BLaER1 (cell line): ENCODE measurements at regions not wholly inside any gene's neighbourhood (a gene's known extent, or its start where the extent isn't known, plus 50 kb on each side); places are given as distances from the start of the nearest gene placed in this dataset.
A peak's percentile ranks its signal among the peaks of the same experiment; 100 is the strongest.
"Not testable (repeated sequence)": the region's sequence is repeated elsewhere in the genome, so short reads cannot be mapped to it uniquely, and the experiment has no call there.

ENCODE experiments used
- H3K27ac ChIP-seq: shearing (Covaris generic); formaldehyde crosslinking; 2 replicates; pipeline ENCODE4 v1.8.1; 2022
- H3K27me3 ChIP-seq: shearing (Covaris generic); formaldehyde crosslinking; 2 replicates; pipeline ENCODE4 v1.8.1; 2022
- H3K36me3 ChIP-seq: shearing (Covaris generic); formaldehyde crosslinking; 2 replicates; pipeline ENCODE4 v1.8.1; 2022
- H3K4me1 ChIP-seq: shearing (Covaris generic); formaldehyde crosslinking; 2 replicates; pipeline ENCODE4 v1.8.1; 2022
- H3K4me2 ChIP-seq: shearing (Covaris generic); formaldehyde crosslinking; 2 replicates; pipeline ENCODE4 v1.8.1; 2022
- H3K4me3 ChIP-seq: shearing (Covaris generic); formaldehyde crosslinking; 2 replicates; pipeline ENCODE4 v1.8.1; 2022
- H3K9ac ChIP-seq: shearing (Covaris generic); formaldehyde crosslinking; 2 replicates; pipeline ENCODE4 v1.8.1; 2022
- H3K9me3 ChIP-seq: shearing (Covaris generic); formaldehyde crosslinking; 2 replicates; pipeline ENCODE4 v1.8.1; 2022
- H4K20me1 ChIP-seq: shearing (Covaris generic); formaldehyde crosslinking; 2 replicates; pipeline ENCODE4 v1.8.1; 2022
- Cebpa-rat ChIP-seq: shearing (Covaris generic); IDR thresholded peaks from 2 replicates; pipeline ENCODE4 v1.8.1; 2022

DNA sequence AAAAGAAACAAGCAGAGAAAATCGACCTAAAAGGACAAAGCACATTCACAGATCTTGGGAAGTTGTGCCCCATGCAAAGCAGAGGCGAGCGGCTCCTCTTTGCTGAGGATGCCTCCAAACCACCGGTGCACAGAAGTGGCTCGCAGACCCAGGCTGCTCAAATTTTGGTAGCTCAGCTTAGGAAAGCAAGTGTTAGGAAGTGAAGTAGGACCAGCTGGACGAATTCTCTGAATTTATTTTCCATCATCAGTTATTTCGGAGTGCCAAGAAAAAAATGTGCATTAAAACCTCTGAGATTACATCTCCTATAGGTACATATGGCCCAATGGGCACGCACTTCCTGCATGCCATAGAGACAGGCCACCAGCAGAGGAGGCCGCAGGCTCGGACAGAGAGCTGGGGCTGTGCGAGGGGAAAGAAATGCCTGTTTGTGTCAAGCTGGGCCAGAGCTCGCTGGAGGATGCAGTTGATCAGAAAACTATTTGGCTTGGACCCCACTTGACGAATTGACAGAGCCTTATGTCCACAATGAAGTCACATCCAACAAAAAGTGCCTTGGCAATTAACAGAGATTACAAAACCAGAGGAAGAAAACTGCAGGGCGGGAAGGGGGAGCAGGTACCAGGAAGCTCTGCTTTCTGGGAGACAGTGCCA is 122.3 kb upstream of the LYZL2 start:
- Histone ChIP-seq H4K20me1 (no peaks in the 10 kb centered on the region), H3K9me3 (no peaks in the 10 kb centered on the region), H3K27ac (no peak overlapping the region), H3K4me3 (no peak overlapping the region), H3K36me3 (no peaks in the 10 kb centered on the region), H3K4me1 (peaks cover 7% of the 10 kb centered on the region; the same call in 1 of the 2 replicates), H3K9ac (no peak overlapping the region), H3K4me2 (no peak overlapping the region), H3K27me3 (no peaks in the 10 kb centered on the region)
- no peak for TF ChIP-seq Cebpa-rat

DNA sequence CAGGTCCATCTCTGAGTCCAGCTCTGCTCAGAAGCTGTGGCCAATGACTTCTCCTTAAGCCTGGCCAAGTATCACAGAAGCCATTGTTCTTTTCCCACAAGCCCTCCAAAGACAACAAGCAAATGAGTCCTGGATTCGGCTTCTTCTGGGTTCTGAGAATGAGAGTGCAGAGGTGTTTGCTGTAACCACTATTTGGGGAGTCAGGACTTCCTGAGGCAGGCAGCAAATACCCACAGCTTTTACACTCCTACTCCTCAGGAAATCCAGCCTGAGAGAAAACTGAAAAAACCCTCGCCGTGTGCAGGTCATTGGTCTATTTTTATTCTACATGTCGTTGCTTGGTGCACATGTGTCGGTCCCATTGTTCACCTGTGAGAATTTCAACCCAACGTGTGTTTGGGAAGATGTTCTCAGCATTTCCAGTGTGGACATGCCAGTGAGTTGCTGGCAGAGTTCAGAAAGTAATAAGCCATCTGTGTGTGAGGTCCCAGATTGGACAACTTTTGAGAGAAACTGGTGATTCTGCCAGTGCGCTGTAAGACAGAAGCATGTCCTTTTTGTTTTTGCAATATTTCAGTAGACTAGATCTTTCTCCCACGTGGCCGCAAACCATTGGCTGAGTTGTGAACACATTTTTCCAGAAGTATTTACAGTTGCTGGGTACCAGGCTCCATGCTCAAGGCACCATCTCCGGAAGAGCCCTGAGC is 121.6 kb upstream of the LYZL2 start:
- H3K27ac ChIP-seq: no peak overlapping the region
- H3K4me1 ChIP-seq: peaks cover 7% of the 10 kb centered on the region; the same call in 1 of the 2 replicates
- no peaks in the 10 kb centered on the region for H3K9me3 ChIP-seq
- no peak for TF ChIP-seq Cebpa-rat
- H3K9ac ChIP-seq: no peak overlapping the region
- H3K4me2 ChIP-seq: 0 out of 2 replicates have a peak overlapping the region, but pooled peaks have one; percentile 12
- no peaks in the 10 kb centered on the region for H3K36me3 ChIP-seq
- no peaks in the 10 kb centered on the region for H4K20me1 ChIP-seq
- H3K4me3 ChIP-seq: no peak overlapping the region
- no peaks in the 10 kb centered on the region for H3K27me3 ChIP-seq

DNA sequence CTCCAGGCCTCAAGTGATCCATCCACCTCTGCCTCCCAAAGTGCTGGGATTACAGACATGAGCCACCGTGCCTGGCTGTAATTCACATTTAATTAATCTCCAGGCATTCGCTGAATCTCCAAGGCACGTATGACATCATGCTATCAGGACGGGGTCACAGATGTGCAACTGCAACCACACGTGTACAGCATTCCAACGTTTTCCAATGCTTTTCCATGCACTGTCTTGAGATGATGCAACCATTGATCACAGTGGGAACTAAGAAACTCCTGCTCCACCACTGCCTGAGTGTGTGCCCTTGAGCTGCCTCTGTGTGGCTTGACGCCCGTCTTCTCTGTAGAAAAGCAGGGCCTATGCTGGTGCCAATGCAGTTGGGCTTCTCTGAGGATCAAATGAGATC is 119.8 kb upstream of the LYZL2 start:
- no peak overlapping the region for H3K9ac ChIP-seq
- no peaks in the 10 kb centered on the region for H3K36me3 ChIP-seq
- H3K4me2 ChIP-seq: no peak overlapping the region
- no peaks in the 10 kb centered on the region for H3K27me3 ChIP-seq
- no peak for TF ChIP-seq Cebpa-rat
- no peaks in the 10 kb centered on the region for H3K9me3 ChIP-seq
- H4K20me1 ChIP-seq: no peaks in the 10 kb centered on the region
- H3K27ac ChIP-seq: no peak overlapping the region
- peaks cover 7% of the 10 kb centered on the region; the same call in 1 of the 2 replicates for H3K4me1 ChIP-seq
- no peak overlapping the region for H3K4me3 ChIP-seq

DNA sequence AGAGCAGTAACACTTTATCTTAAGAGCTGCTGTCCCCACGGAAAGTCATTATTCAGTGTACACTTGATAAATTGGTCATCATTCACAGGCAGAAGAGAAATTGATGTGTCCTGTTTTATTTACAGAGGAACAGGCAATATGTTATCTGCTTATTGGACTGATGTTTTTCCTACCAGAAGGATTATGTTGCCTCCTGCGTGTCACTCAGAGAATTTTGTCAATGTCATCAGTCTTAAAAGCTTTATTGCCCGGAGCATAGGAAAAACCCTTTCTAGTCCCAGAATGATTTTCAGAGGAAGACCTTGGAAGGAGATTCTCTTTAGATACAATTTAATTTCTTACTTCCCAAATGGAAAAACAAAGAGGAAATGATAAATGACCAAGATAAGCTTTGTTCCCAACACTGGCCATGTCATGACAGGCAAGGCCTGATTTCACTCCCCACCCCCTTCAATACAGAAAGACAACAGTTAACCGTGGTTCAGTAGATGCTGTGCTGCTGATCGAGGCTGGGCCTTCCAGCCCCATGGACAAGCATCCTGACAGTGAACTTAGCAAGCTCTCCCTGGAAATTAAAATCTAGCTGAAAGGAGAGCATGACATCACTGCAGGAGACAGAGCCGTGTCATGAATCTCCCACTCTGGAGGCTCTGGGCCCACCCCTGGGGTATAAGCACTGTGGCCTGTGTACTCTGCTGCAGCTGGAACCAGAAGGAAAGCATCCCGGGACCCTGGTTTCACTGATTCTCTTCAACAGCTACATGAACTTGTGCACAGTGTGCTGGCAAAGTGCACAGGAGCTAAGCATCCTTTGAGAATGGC is 118.8 kb upstream of the LYZL2 start:
- no peak for TF ChIP-seq Cebpa-rat
- no peaks in the 10 kb centered on the region for H3K36me3 ChIP-seq
- H3K9me3 ChIP-seq: no peaks in the 10 kb centered on the region
- H3K9ac ChIP-seq: no peak overlapping the region
- H3K4me3 ChIP-seq: no peak overlapping the region
- H3K4me1 ChIP-seq: peaks cover 7% of the 10 kb centered on the region; the same call in 1 of the 2 replicates
- H3K27ac ChIP-seq: no peak overlapping the region
- H3K27me3 ChIP-seq: no peaks in the 10 kb centered on the region
- H3K4me2 ChIP-seq: no peak overlapping the region
- H4K20me1 ChIP-seq: no peaks in the 10 kb centered on the region

DNA sequence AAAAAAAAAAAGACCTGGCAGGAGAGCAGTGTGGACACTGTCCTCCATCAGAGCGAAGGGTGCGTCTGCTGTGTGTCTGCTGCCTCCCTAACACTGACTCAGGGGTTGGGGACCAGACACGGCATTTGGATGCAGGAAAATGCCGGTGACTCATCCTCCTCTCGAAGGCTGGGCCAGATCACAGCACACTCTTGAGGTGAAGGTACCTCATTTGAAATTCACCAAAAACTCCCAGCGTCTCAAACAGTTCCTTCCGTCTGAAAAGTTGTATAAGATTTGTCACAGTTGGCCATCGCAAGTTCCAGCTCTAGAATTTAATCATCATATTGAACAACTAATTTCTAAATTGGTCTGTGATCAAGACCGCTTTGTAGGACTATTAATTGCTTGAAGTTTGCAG is 118.1 kb upstream of the LYZL2 start:
- H3K27me3 ChIP-seq: no peaks in the 10 kb centered on the region
- no peak overlapping the region for H3K9ac ChIP-seq
- no peak overlapping the region for H3K4me3 ChIP-seq
- H4K20me1 ChIP-seq: no peaks in the 10 kb centered on the region
- H3K27ac ChIP-seq: no peak overlapping the region
- no peaks in the 10 kb centered on the region for H3K9me3 ChIP-seq
- no peak overlapping the region for H3K4me2 ChIP-seq
- no peak for TF ChIP-seq Cebpa-rat
- no peaks in the 10 kb centered on the region for H3K36me3 ChIP-seq
- H3K4me1 ChIP-seq: peaks cover 7% of the 10 kb centered on the region; the same call in 1 of the 2 replicates

DNA sequence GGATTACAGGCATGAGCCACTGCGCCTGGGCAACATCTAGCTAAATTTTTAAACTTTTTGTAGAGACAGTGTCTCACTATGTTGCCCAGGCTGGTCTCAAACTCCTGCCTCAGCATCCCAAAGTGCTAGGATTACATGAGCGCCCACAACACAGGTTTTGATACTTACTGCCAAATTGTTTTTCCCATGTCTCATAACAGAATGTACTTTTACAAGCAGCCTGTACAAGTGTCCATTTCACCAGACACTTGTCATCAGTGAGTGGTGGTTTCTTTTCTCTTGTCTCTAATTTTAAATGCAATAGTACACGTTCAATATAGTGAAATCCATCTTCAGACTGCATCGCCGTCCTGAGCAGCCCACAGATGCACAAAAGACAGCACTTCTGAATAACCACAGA is 116.4 kb upstream of the LYZL2 start:
- Histone ChIP-seq H4K20me1 (no peaks in the 10 kb centered on the region), H3K27me3 (no peaks in the 10 kb centered on the region), H3K4me1 (peaks cover 3% of the 10 kb centered on the region; the same call in 1 of the 2 replicates), H3K36me3 (no peaks in the 10 kb centered on the region), H3K4me3 (no peak overlapping the region), H3K9ac (no peak overlapping the region), H3K9me3 (no peaks in the 10 kb centered on the region), H3K4me2 (no peak overlapping the region), H3K27ac (no peak overlapping the region)
- TF ChIP-seq Cebpa-rat: no peak

DNA sequence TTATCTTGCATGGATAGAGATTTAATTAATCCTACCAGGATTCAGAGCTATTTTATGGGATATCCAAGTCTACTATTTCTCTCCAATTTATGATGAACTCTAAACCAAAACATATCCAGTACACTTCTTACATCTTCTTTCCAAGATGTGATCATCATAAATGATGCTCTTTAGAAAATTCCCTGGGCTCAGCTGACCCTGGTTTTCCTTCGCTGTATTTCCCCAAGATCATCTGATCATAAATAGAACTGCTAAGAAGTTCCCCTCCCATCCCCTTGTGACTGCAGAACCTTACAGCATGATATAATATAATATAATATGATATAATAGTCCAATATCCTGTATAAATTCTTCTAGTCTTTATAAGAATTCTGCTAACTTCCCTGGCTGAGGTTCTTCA is 114.6 kb upstream of the LYZL2 start:
- H3K36me3 ChIP-seq: no peaks in the 10 kb centered on the region
- H3K9ac ChIP-seq: no peak overlapping the region
- no peak overlapping the region for H3K27ac ChIP-seq
- no peak for TF ChIP-seq Cebpa-rat
- no peaks in the 10 kb centered on the region for H3K9me3 ChIP-seq
- H4K20me1 ChIP-seq: no peaks in the 10 kb centered on the region
- H3K4me1 ChIP-seq: no peaks in the 10 kb centered on the region
- no peak overlapping the region for H3K4me3 ChIP-seq
- no peaks in the 10 kb centered on the region for H3K27me3 ChIP-seq
- no peak overlapping the region for H3K4me2 ChIP-seq

DNA sequence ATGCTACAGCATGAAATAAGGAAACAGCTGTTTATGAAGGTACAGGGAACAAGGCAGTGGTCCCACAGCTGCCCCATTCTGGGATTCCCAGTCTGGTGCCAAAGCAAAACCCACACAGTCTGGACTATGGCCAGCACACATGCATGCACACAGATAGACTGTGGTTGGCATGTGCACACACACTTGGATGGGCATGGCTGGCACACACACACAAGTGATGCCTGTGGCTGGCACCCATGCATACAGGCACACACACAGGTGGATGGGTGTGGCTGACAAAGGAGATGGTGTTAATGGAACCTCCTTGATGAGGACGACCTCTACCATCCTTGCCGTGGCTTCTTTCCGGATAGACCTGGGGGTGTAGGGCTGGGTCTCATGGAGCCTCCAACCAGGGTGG is 114.0 kb upstream of the LYZL2 start:
- no peaks in the 10 kb centered on the region for H3K27me3 ChIP-seq
- H3K4me3 ChIP-seq: no peak overlapping the region
- H3K9me3 ChIP-seq: no peaks in the 10 kb centered on the region
- H3K4me2 ChIP-seq: no peak overlapping the region
- no peaks in the 10 kb centered on the region for H3K4me1 ChIP-seq
- TF ChIP-seq Cebpa-rat: no peak
- H3K36me3 ChIP-seq: no peaks in the 10 kb centered on the region
- no peak overlapping the region for H3K9ac ChIP-seq
- H3K27ac ChIP-seq: no peak overlapping the region
- H4K20me1 ChIP-seq: no peaks in the 10 kb centered on the region

DNA sequence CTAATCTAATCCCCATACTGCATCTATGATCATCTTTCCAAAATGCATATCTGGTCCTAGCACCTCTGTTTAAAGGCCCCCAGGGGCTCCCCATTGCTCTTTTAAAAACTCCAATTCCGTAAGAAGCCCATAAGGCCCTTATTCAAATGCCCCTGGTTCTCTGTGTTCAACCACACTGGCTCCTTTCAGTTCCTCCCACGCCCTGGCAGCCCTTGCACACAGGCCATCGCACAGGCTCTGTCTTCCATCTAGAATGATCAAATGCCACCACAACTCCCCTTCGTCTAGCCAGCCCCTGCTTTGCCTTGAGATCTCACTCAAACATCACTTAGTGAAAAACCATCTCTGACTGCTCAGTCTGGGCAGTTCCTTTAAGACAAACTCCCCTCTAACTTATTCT is 112.9 kb upstream of the LYZL2 start:
- no peaks in the 10 kb centered on the region for H3K9me3 ChIP-seq
- no peak overlapping the region for H3K4me3 ChIP-seq
- no peak overlapping the region for H3K27ac ChIP-seq
- H3K27me3 ChIP-seq: no peaks in the 10 kb centered on the region
- TF ChIP-seq Cebpa-rat: no peak
- H3K4me1 ChIP-seq: no peaks in the 10 kb centered on the region
- H3K36me3 ChIP-seq: no peaks in the 10 kb centered on the region
- H3K4me2 ChIP-seq: no peak overlapping the region
- no peak overlapping the region for H3K9ac ChIP-seq
- no peaks in the 10 kb centered on the region for H4K20me1 ChIP-seq

DNA sequence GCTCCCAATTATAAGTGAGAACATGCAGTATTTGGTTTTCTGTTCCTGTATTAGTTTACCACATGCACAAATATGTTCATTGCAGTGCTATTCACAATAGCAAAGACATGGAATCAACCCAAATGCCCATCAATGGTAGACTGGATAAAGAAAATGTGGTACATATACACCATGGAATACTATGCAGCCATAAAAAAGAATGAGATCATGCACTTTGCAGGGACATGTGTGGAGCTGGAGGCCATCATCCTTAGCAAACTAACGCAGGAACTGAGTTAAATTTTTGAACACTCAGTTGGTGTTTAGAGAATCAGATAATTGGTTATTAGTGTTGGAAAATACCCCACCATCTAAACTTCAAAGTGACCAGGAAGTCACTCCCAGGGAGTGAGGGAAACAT is 111.2 kb upstream of the LYZL2 start:
- H3K9me3 ChIP-seq, H3K9ac ChIP-seq, H3K4me2 ChIP-seq, H4K20me1 ChIP-seq, H3K27me3 ChIP-seq, H3K4me1 ChIP-seq, H3K36me3 ChIP-seq, H3K4me3 ChIP-seq, H3K27ac ChIP-seq: not testable (repeated sequence)
